ENCODE measurements at regions not wholly inside any gene's neighbourhood (a gene's known extent, or its start where the extent isn't known, plus 50 kb on each side); places are given as distances from the start of the nearest gene placed in this dataset.

- TF ChIP-seq CTCF (IDR thresholded peaks at IDR 0.05): no peak
- no peak for TF ChIP-seq POLR2A (IDR thresholded peaks at IDR 0.05)
These were observed 77.8 kb upstream of the LINC01488 start for GRCh38 chr11:69403556-69404215.

Measured in esophagus squamous epithelium (tissue), 4 donors.